Caco-2 (cell line): ENCODE measurements at regions not wholly inside any gene's neighbourhood (a gene's known extent, or its start where the extent isn't known, plus 50 kb on each side); places are given as distances from the start of the nearest gene placed in this dataset.

ENCODE experiments used
- BruUV-seq: library from RNA; stranded (reverse); fragments of 400-500 nt; replicated peaks from 2 replicates; lab custom pipeline; 2021; lab: Mats Ljungman, UMichigan
- CTCF ChIA-PET: fragments of 300-600 bp; sonication (Branson Sonifier 250); formaldehyde crosslinking; loops from one replicate; lab custom pipeline; 2022; ENCODE audit warnings: antibody characterized with exemption; lab: Charles Lee
- POLR2A ChIA-PET: fragments of 300-600 bp; sonication (Branson Sonifier 250); formaldehyde crosslinking; loops from one replicate; lab custom pipeline; 2022; ENCODE audit warnings: antibody characterized with exemption; lab: Charles Lee
- DNase-seq, 2 experiments: peaks; one replicate each; pipeline versions ENCODE4 v3.0.0 to v3.0.0-alpha.2; 2020 to 2022
- H3K27me3 ChIP-seq: replicated peaks from 2 replicates; pipeline ENCODE4 v1.6.0; 2011; ENCODE audit warnings: low read length; ENCODE audit not compliant: control insufficient read depth, insufficient read depth
- H3K36me3 ChIP-seq: 2 replicates; pipeline ENCODE4 v1.5.1; 2011; ENCODE audit warnings: low read length; ENCODE audit not compliant: control insufficient read depth, insufficient read depth
- H3K4me1 ChIP-seq: fragments of 250-450 bp; sonication (Bioruptor Pico); 2 replicates; pipeline ENCODE4 v1.5.1; 2020; ENCODE audit warnings: mild to moderate bottlenecking
- H3K4me3 ChIP-seq: 2 replicates; pipeline ENCODE4 v1.5.1; 2011; ENCODE audit warnings: low read depth, mild to moderate bottlenecking, control low read depth, low read length
- H3K9me3 ChIP-seq: fragments of 250-450 bp; sonication (Bioruptor Pico); 2 replicates; pipeline ENCODE4 v1.5.1; 2020; ENCODE audit warnings: mild to moderate bottlenecking, moderate library complexity
- H3K27ac Mint-ChIP-seq: one replicate; pipeline ENCODE4 v1.8.0; 2022; ENCODE audit warnings: mixed read lengths; ENCODE audit not compliant: unreplicated experiment
- H3K27me3 Mint-ChIP-seq: one replicate; pipeline ENCODE4 v1.8.0; 2022; ENCODE audit warnings: mixed read lengths; ENCODE audit not compliant: insufficient read depth, unreplicated experiment
- H3K36me3 Mint-ChIP-seq: one replicate; pipeline ENCODE4 v1.8.0; 2022; ENCODE audit warnings: mild to moderate bottlenecking, mixed read lengths; ENCODE audit not compliant: insufficient read depth, unreplicated experiment
- H3K4me1 Mint-ChIP-seq: one replicate; pipeline ENCODE4 v1.8.0; 2022; ENCODE audit warnings: low read depth, mixed read lengths; ENCODE audit not compliant: unreplicated experiment
- H3K4me3 Mint-ChIP-seq: one replicate; pipeline ENCODE4 v1.8.0; 2022; ENCODE audit warnings: mild to moderate bottlenecking, moderate library complexity, mixed read lengths; ENCODE audit not compliant: unreplicated experiment
- H3K9me3 Mint-ChIP-seq: one replicate; pipeline ENCODE4 v1.8.0; 2022; ENCODE audit warnings: mixed read lengths; ENCODE audit not compliant: unreplicated experiment
- intact Hi-C: fragments of 100-400 bp; cut with micrococcal nuclease; formaldehyde crosslinking; loops from one replicate; pipeline ENCODE4 v1.10.0; 2022; ENCODE audit not compliant: unreplicated experiment
- TF ChIP-seq, protein P1 (sequence below), 2 experiments: fragments of 200-600 bp in 1 of 2; IDR thresholded peaks; 1 replicate in 1 of 2; 2 replicates in 1 of 2; pipeline versions ENCODE4 v1.5.1 to v1.8.0; 2011 to 2022; ENCODE audit warnings: antibody characterized with exemption in 1 of 2, control low read depth in 1 of 2, inconsistent platforms in 1 of 2, low read depth in 1 of 2, low read length in 1 of 2, mild to moderate bottlenecking in 1 of 2, moderate library complexity in 1 of 2; ENCODE audit not compliant: insufficient read depth in 1 of 2, severe bottlenecking in 1 of 2, unreplicated experiment in 1 of 2

DNA sequence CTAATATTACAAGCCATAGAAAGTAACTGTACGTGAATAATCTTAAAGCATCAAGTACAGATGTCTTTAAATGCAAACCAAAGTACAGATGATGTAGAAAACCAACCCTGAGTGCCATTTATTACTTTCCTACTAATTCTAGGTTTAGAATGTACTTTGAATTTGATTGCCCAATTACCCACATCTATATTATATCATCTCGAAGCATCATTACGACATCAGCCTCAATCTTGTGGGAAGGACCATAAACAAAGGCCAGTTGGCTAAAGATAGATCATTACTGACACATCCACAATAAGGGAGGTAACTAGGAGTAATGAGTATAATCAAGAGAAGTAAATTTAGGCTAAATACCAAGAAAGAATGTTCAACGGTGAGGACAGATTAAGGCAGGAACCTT lies 478.9 kb downstream of the BCAT1 start:
- H3K27me3 Mint-ChIP-seq = no peaks in the 10 kb centered on the region
- ChIA-PET CTCF (no interaction called here), POLR2A (no interaction called here)
- TF ChIP-seq, protein P1, sequence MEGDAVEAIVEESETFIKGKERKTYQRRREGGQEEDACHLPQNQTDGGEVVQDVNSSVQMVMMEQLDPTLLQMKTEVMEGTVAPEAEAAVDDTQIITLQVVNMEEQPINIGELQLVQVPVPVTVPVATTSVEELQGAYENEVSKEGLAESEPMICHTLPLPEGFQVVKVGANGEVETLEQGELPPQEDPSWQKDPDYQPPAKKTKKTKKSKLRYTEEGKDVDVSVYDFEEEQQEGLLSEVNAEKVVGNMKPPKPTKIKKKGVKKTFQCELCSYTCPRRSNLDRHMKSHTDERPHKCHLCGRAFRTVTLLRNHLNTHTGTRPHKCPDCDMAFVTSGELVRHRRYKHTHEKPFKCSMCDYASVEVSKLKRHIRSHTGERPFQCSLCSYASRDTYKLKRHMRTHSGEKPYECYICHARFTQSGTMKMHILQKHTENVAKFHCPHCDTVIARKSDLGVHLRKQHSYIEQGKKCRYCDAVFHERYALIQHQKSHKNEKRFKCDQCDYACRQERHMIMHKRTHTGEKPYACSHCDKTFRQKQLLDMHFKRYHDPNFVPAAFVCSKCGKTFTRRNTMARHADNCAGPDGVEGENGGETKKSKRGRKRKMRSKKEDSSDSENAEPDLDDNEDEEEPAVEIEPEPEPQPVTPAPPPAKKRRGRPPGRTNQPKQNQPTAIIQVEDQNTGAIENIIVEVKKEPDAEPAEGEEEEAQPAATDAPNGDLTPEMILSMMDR (IDR thresholded peaks at IDR 0.05; ENCODE audit: insufficient read depth in 1 of 2, low read depth in 1 of 2, low read length in 1 of 2, severe bottlenecking in 1 of 2, unreplicated experiment in 1 of 2) = no peak
- no peaks in the 10 kb centered on the region for H3K36me3 ChIP-seq
- no peak overlapping the region for H3K4me3 Mint-ChIP-seq
- H3K9me3 ChIP-seq = no peaks in the 10 kb centered on the region
- H3K27ac Mint-ChIP-seq = no peak overlapping the region
- no peak for DNase-seq
- no peaks in the 10 kb centered on the region for H3K27me3 ChIP-seq
- no TSS peak for BruUV-seq
- no peaks in the 10 kb centered on the region for H3K9me3 Mint-ChIP-seq
- peaks cover 15% of the 10 kb centered on the region for H3K4me1 ChIP-seq
- peaks cover 7% of the 10 kb centered on the region for H3K4me1 Mint-ChIP-seq
- no peak overlapping the region for H3K4me3 ChIP-seq
- no peaks in the 10 kb centered on the region for H3K36me3 Mint-ChIP-seq
- intact Hi-C loops = no loop called here

DNA sequence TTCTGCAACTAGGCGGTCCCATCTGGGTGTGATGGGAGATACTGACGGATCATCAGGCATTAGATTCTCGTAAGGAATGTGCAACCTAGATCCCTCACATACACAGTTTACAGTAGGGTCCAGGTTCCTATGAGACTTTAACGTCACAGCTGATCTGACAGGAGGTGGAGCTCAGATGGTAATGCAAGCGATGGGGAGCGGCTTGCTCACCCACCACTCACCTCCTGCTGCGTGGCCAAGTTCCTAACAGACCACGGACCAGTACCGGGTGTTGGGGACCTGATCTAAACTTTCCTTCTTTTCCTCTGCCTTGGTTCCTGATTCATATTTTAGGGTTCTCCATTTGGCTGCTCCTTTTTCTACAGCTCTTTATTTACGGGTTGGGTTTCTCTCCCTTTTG lies 479.8 kb downstream of the BCAT1 start:
- POLR2A ChIA-PET = no interaction called here
- no peak overlapping the region for H3K27ac Mint-ChIP-seq
- DNase-seq = no peak
- Histone ChIP-seq H3K9me3 (no peaks in the 10 kb centered on the region), H3K4me1 (peaks cover 15% of the 10 kb centered on the region), H3K36me3 (no peaks in the 10 kb centered on the region), H3K27me3 (no peaks in the 10 kb centered on the region), H3K4me3 (no peak overlapping the region)
- no TSS peak for BruUV-seq
- no peaks in the 10 kb centered on the region for H3K36me3 Mint-ChIP-seq
- intact Hi-C loops = no loop called here
- CTCF ChIA-PET = no interaction called here
- H3K4me3 Mint-ChIP-seq = no peak overlapping the region
- H3K9me3 Mint-ChIP-seq = no peaks in the 10 kb centered on the region
- TF ChIP-seq, protein P1 (IDR thresholded peaks at IDR 0.05; ENCODE audit: insufficient read depth in 1 of 2, low read depth in 1 of 2, low read length in 1 of 2, severe bottlenecking in 1 of 2, unreplicated experiment in 1 of 2) = no peak
- H3K4me1 Mint-ChIP-seq = peaks cover 7% of the 10 kb centered on the region
- no peaks in the 10 kb centered on the region for H3K27me3 Mint-ChIP-seq

DNA sequence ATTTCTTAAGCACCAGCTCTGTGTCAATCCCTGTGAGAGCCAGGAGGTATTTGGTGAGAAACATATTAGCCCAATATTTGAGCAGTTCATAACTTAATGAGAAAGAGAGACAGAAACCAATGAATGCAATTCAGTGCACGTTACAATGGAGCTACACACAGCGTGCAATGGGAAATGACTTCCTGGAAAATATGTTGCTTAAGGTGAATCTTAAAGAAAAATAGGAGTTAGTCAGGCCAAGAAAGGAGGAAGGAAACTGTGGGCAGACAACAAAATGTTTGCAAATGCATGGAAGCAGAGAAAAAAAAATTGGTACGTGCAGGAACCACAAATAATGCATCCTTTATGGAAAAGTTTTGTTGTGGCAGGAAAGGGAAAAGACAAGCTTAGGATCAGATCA lies 481.7 kb downstream of the BCAT1 start:
- ChIA-PET CTCF (no interaction called here), POLR2A (no interaction called here)
- TF ChIP-seq, protein P1 (IDR thresholded peaks at IDR 0.05; ENCODE audit: insufficient read depth in 1 of 2, low read depth in 1 of 2, low read length in 1 of 2, severe bottlenecking in 1 of 2, unreplicated experiment in 1 of 2) = no peak
- H3K9me3 ChIP-seq = no peaks in the 10 kb centered on the region
- H3K4me1 ChIP-seq = peaks cover 15% of the 10 kb centered on the region
- no peaks in the 10 kb centered on the region for H3K27me3 ChIP-seq
- no peaks in the 10 kb centered on the region for H3K36me3 ChIP-seq
- H3K27ac Mint-ChIP-seq = no peak overlapping the region
- intact Hi-C loops = no loop called here
- H3K4me1 Mint-ChIP-seq = peaks cover 7% of the 10 kb centered on the region
- H3K27me3 Mint-ChIP-seq = no peaks in the 10 kb centered on the region
- no TSS peak for BruUV-seq
- no peak overlapping the region for H3K4me3 Mint-ChIP-seq
- no peaks in the 10 kb centered on the region for H3K9me3 Mint-ChIP-seq
- H3K36me3 Mint-ChIP-seq = no peaks in the 10 kb centered on the region
- no peak for DNase-seq
- H3K4me3 ChIP-seq = no peak overlapping the region
